Kidney (tissue), 13 donors: ENCODE measurements at regions not wholly inside any gene's neighbourhood (a gene's known extent, or its start where the extent isn't known, plus 50 kb on each side); places are given as distances from the start of the nearest gene placed in this dataset.

Experiments used
- DNase-seq, 5 donors: peaks; one replicate each; pipeline ENCODE4 v3.0.0-alpha.2; 2013 to 2020
- FAIRE-seq: peaks from 2 replicates; lab custom pipeline; 2012; peaks lifted over from hg19 to GRCh38; lab: Jason Lieb, UNC
- H3K27ac ChIP-seq, 2 donors: one replicate each; pipeline ENCODE4 v1.7.0; 2013; ENCODE audit warnings: low read depth in 2 of 2, low read length in 2 of 2, inconsistent platforms in 1 of 2
- H3K27me3 ChIP-seq: one replicate; pipeline ENCODE4 v1.7.1; 2013; ENCODE audit warnings: low read length, inconsistent platforms; ENCODE audit not compliant: control insufficient read depth, insufficient read depth
- H3K36me3 ChIP-seq, 3 donors: one replicate each; pipeline versions ENCODE4 v1.7.0 to v1.7.1; 2013; ENCODE audit warnings: low read length in 3 of 3, control low read depth in 1 of 3, inconsistent platforms in 1 of 3; ENCODE audit not compliant: insufficient read depth in 3 of 3, control insufficient read depth in 2 of 3
- H3K4me1 ChIP-seq, 3 donors: one replicate each; pipeline versions ENCODE4 v1.7.0 to v1.7.1; 2013; ENCODE audit warnings: low read length in 3 of 3, inconsistent platforms in 1 of 3, low read depth in 1 of 3; ENCODE audit not compliant: control insufficient read depth in 2 of 3, insufficient read depth in 2 of 3
- H3K4me3 ChIP-seq, 3 donors: one replicate each; pipeline versions ENCODE4 v1.7.0 to v1.8.1; 2013; ENCODE audit warnings: low read length in 3 of 3, control low read depth in 1 of 3, inconsistent platforms in 1 of 3
- H3K9ac ChIP-seq, 3 donors: one replicate each; pipeline versions ENCODE4 v1.7.0 to v1.7.1; 2013; ENCODE audit warnings: low read length in 3 of 3, control low read depth in 1 of 3, inconsistent platforms in 1 of 3
- H3K9me3 ChIP-seq, 3 donors: one replicate each; pipeline versions ENCODE4 v1.7.0 to v1.7.1; 2013; ENCODE audit warnings: low read length in 3 of 3, control low read depth in 1 of 3, inconsistent platforms in 1 of 3; ENCODE audit not compliant: control insufficient read depth in 2 of 3, insufficient read depth in 1 of 3
- CTCF ChIP-seq: IDR thresholded peaks from 3 replicates; pipeline ENCODE4 v1.5.1; 2012; ENCODE audit warnings: mild to moderate bottlenecking, moderate library complexity, borderline replicate concordance; ENCODE audit not compliant: insufficient read depth; ENCODE audit errors: extremely low read depth
- intact Hi-C: fragments of 100-400 bp; cut with DNase I; formaldehyde crosslinking; loops from one replicate; pipeline ENCODE4 v1.11.1; 2022
- donor health status: control.
- donor health status: control.
- donor health status: control.
- donor health status: control.
- donor health status: control.
- donor health status: DM: yes; HTN: yes; CAD: no.
- donor health status: Normal renal cell carcinoma (clear cell type).

DNA sequence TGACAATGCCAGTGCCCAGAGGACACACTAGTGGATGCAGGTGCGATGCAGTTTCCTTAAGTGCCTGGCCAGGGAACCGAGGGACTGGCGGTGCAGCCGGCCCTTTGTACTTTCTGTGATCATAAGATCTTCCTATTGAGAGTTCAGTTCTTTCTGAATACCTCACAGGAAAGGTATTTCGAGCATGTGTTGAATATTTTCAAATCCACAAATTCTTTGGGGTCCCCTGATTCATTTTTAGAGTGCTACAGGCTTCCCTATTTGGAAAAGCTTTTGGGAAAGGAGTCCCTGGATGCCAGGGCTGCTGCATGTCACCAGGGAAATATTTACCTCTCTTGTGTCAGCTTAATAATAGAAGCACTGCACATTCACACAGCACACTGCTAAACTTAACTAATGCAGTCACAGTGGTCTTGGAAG lies 281.5 kb downstream of the GADD45G start:
- no peak overlapping the region for H3K9ac ChIP-seq
- no peaks in the 10 kb centered on the region for H3K36me3 ChIP-seq
- H3K4me1 ChIP-seq: peaks cover 0 to 2% (median 0%) of the 10 kb centered on the region in 3 donors
- no peaks in the 10 kb centered on the region for H3K27me3 ChIP-seq
- FAIRE-seq (no peak), DNase-seq (no peak)
- H3K27ac ChIP-seq: no peak overlapping the region
- H3K4me3 ChIP-seq: no peak overlapping the region
- no peak for TF ChIP-seq CTCF
- intact Hi-C loops: no loop called here
- no peaks in the 10 kb centered on the region for H3K9me3 ChIP-seq

GRCh38 chr9:89887286-89887685 lies 282.5 kb downstream of the GADD45G start:
- Histone ChIP-seq H3K27me3 (no peaks in the 10 kb centered on the region), H3K9ac (no peak overlapping the region), H3K9me3 (no peaks in the 10 kb centered on the region), H3K4me1 (peaks cover 0 to 4% (median 0%) of the 10 kb centered on the region in 3 donors), H3K4me3 (no peak overlapping the region), H3K27ac (no peak overlapping the region), H3K36me3 (no peaks in the 10 kb centered on the region)
- intact Hi-C loops: no loop called here
- TF ChIP-seq CTCF: no peak
- no peak for FAIRE-seq
- DNase-seq: no peak

DNA sequence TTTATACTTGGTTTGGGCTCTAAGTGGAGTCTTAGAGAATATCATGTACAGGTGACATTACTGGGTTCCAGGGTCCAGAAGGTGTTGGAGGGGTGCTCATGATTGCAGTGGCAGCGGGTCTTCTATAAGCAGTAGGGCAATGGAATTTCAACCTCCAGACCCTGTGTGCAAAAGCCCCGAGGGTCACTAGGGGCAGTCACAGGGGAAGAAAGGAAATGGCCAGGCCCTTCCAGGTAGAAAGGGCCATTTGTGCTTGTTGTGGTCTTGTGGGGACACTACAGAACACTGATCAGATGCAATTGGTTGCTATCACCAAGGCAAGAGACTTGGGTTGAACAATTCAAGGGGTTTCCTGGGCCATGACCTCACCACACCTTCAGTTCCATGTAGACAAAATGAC lies 283.4 kb downstream of the GADD45G start:
- FAIRE-seq: no peak
- Histone ChIP-seq H3K27me3 (no peaks in the 10 kb centered on the region), H3K27ac (no peak overlapping the region), H3K36me3 (no peaks in the 10 kb centered on the region), H3K9ac (no peak overlapping the region), H3K4me3 (no peak overlapping the region), H3K9me3 (no peaks in the 10 kb centered on the region), H3K4me1 (peaks cover 0 to 4% (median 0%) of the 10 kb centered on the region in 3 donors)
- intact Hi-C loops: no loop called here
- no peak for TF ChIP-seq CTCF
- DNase-seq: no peak

DNA sequence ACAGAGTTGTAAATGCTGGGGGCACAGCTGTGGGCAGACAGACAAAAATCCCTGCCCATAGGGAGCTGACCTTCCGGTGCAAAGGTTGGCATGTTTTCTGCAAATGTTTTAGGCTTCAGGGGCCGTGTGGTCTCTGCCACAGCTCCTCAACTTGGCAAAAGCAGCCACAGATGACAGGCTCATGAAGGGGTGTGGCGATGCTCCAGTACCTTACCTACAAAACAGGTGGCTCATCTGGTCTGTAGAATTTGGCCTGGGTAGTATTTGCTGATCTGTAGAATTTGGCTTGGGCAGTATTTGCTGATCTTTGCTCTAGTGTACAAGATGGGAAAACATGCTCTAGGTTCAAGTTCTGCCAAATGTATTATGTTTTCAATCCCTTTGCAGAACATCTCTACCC lies 283.9 kb downstream of the GADD45G start:
- no peaks in the 10 kb centered on the region for H3K27me3 ChIP-seq
- no peaks in the 10 kb centered on the region for H3K36me3 ChIP-seq
- H3K9me3 ChIP-seq: no peaks in the 10 kb centered on the region
- intact Hi-C loops: no loop called here
- no peak overlapping the region for H3K9ac ChIP-seq
- TF ChIP-seq CTCF: no peak
- no peak for FAIRE-seq
- no peak for DNase-seq
- H3K4me1 ChIP-seq: peaks cover 0 to 4% (median 0%) of the 10 kb centered on the region in 3 donors
- H3K4me3 ChIP-seq: no peak overlapping the region
- H3K27ac ChIP-seq: no peak overlapping the region
